Fibroblast of villous mesenchyme (primary cell): ENCODE measurements at regions not wholly inside any gene's neighbourhood (a gene's known extent, or its start where the extent isn't known, plus 50 kb on each side); places are given as distances from the start of the nearest gene placed in this dataset.
A peak's percentile ranks its signal among the peaks of the same experiment; 100 is the strongest.
"Not testable (repeated sequence)": the region's sequence is repeated elsewhere in the genome, so short reads cannot be mapped to it uniquely, and the experiment has no call there.

Experiments used
- DNase-seq: peaks from one replicate; pipeline ENCODE4 v3.0.0-alpha.2; 2010; ENCODE audit warnings: low read depth
- H3K4me3 ChIP-seq: 2 replicates; pipeline ENCODE4 v1.5.1; 2011; ENCODE audit warnings: low read depth, mild to moderate bottlenecking, low read length
- TF ChIP-seq, protein P1 (sequence below): IDR thresholded peaks from 2 replicates; pipeline ENCODE4 v1.5.1; 2012; ENCODE audit warnings: low read depth, mild to moderate bottlenecking, low read length; ENCODE audit not compliant: insufficient read depth

DNA sequence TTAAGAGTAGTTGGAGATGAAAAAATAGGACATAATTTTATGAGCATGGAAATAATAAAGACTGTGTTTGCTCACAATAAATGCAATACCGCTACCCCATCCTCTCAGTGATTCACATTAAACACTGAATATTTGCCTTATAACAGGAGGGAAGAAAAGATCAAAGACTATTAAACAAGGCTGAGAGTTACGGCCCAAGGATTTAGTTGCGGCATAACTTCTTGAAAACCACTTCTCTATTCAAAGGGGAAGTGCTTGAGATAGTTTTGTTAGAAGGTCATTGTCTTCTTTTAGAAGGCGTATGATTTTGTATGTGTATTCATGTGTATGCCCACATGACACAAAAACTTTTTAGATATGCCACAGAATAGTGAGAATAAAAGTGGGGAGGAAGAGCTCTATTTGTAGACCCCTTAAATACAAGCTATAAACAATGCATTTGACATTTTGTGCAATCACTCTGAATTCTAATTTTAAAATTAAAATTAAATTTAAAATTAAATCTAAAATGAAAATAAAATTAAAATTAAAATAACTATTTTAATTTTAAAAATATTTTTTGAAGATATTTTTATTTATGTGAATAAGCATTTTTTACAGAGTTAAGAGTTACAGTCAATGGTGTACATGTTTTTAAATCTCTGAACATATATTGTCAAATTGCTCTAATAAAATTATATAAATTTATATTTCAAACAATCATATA lies 986.6 kb upstream of the ADAMTS5 start:
- H3K4me3 ChIP-seq, result no peak overlapping the region
- TF ChIP-seq, protein P1, sequence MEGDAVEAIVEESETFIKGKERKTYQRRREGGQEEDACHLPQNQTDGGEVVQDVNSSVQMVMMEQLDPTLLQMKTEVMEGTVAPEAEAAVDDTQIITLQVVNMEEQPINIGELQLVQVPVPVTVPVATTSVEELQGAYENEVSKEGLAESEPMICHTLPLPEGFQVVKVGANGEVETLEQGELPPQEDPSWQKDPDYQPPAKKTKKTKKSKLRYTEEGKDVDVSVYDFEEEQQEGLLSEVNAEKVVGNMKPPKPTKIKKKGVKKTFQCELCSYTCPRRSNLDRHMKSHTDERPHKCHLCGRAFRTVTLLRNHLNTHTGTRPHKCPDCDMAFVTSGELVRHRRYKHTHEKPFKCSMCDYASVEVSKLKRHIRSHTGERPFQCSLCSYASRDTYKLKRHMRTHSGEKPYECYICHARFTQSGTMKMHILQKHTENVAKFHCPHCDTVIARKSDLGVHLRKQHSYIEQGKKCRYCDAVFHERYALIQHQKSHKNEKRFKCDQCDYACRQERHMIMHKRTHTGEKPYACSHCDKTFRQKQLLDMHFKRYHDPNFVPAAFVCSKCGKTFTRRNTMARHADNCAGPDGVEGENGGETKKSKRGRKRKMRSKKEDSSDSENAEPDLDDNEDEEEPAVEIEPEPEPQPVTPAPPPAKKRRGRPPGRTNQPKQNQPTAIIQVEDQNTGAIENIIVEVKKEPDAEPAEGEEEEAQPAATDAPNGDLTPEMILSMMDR, result no peak
- DNase-seq, result no peak

GRCh38 chr21:27949093-27949492 lies 982.2 kb upstream of the ADAMTS5 start:
- H3K4me3 ChIP-seq, result not testable (repeated sequence)

GRCh38 chr21:27930108-27930767 lies 963.4 kb upstream of the ADAMTS5 start:
- DNase-seq, result not testable (repeated sequence)

More at GRCh38 chr21:27949093-27949492, 982.2 kb upstream of the ADAMTS5 start:
- DNase-seq, result not testable (repeated sequence)

GRCh38 chr21:27929179-27929578 lies 962.3 kb upstream of the ADAMTS5 start:
- H3K4me3 ChIP-seq, result not testable (repeated sequence)
- peak; percentile 61 for DNase-seq

More at GRCh38 chr21:27930108-27930767, 963.4 kb upstream of the ADAMTS5 start:
- not testable (repeated sequence) for H3K4me3 ChIP-seq

DNA sequence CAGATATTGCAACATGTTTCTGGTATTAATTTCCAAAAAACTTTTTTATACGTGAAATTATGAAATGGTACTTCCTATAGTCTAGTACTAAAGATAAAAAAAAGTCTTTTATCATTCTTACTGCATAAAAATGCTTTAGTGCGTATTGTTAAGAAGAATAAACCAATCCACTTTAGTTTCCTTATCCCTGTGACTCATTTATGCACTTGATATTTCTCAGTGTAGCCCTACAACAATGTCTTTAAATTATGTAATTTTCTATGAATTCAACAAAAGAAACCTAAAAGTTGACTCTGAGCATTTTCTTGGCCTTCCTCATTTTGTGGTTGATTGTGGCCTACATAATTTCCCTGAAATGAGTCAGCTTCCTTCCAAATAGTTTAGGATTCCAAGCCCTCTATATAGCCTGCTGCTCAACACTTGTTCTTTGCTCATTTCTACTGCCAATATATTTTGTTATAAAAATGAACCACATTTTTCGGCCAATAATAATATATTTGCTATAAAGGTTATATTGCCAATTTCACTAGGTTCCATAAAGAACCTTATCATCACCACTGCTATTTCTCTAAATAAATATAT lies 961.7 kb upstream of the ADAMTS5 start:
- H3K4me3 ChIP-seq, result not testable (repeated sequence)
- DNase-seq, result peak; percentile 80

DNA sequence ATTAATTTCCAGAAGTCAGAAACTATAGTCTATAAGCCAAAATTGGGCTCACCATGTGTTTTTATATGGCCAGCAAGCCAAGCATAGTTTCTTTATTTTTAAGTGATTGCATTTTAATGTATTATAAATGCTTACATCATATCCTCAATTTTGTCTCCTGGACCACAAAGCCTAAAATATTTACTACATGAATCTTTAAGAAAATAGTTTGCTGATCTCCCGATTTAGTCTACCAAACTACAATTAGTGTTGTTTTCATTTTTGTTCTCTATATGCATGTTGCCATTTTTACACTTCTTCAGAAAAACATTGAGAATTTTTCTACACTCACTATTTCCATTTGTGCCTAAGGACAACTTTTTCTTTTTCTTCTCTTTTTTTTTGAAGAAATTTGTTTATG lies 954.5 kb upstream of the ADAMTS5 start:
- DNase-seq, H3K4me3 ChIP-seq: not testable (repeated sequence)

DNA sequence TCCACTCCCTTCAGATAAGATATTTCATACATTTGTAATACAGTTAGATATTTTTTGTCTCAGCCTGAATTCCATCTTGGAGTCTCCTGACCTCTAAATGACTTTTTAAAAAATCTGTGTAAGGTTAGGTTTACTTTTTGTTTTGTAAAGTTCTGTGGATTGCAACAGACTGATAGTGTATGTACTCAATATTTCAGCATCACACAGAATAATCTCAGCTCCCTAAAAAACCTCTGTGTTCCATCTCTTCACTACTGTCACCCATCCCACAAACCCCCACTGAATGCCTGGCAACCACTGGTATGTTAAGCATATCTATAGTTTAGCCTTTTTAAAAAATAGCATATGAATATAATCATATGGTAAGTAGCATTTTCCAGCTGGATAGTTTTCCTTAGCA lies 951.1 kb upstream of the ADAMTS5 start:
- not testable (repeated sequence) for H3K4me3 ChIP-seq
- peak; percentile 94 for DNase-seq

GRCh38 chr21:27916326-27916725 lies 949.4 kb upstream of the ADAMTS5 start:
- peak; percentile 53 for DNase-seq
- not testable (repeated sequence) for H3K4me3 ChIP-seq

DNA sequence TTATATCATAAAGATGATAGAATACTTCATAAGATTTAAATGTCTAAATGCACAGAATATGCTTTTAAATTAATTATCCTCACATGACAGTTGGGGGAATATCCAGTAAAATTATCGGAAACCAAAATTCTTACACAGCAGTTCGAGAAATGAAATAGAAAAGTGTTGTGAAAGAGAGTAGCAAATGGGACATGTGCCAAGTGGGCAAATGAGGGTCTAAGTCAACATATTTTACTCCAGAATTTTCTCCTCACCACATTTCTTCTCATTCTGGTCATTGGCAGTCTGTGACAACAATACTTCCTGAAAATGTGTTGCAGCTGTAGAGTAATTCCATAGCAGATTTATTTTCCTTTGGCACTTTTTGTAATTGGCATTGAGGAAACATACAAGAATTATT lies 945.2 kb upstream of the ADAMTS5 start:
- not testable (repeated sequence) for H3K4me3 ChIP-seq, DNase-seq

- H3K4me3 ChIP-seq, DNase-seq: not testable (repeated sequence)
Observed at GRCh38 chr21:27909487-27909886, 942.6 kb upstream of the ADAMTS5 start.

DNA sequence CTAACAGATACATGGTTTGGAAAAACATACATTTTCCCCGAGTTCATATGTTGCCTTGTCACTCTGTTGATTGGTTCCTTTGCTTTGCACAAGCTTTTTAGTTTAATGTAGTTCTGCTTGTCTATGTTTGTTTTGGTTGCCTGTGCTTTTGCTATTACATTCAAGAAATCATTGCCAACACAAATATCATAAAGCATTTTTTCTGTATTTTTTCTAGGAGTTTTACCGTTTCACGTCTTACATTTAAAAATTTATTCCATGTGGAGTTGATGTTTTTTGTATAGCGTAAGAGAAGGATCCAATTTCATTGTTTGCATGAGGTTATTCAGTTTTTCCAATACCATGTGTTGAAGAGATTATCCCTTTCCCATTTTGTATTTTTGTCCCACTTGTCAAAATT lies 941.9 kb upstream of the ADAMTS5 start:
- H3K4me3 ChIP-seq, DNase-seq: not testable (repeated sequence)

DNA sequence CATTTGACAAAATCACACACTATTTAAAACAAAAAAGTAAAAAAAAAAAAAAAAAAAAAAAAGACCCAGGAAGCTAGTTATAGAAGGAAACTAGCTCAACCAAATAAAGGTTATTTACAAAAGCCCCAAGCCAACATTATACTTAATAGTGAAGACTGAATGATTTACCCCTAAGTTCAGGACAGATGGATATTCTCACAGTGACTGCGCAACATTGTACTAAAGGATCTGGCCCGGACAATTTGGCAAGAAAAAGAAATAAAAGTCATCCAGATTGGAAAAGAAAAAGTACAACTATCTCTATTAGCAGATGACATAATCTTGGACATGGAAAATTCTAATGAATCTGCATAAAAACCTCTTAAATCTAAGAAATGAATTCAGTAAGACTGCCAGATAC lies 936.0 kb upstream of the ADAMTS5 start:
- not testable (repeated sequence) for H3K4me3 ChIP-seq
- DNase-seq, result peak; percentile 28

DNA sequence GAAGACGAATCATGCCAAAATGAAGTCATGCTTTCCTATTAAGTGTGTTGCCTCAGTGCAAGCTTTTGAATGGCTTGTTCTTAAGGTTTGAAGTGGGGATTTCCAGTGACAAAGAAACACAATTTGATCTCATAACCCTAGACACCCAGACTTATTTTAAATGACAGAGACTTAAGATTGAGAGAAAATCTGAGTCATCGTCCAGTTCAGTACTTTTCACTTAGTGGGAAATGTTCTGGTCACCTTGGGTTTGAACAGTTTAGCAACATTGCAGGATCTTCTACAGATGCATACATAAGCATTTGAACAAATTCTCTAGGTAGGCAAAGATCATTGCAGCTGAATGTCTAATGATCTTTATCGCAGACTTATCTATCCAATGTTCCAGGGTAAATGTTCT lies 926.7 kb upstream of the ADAMTS5 start:
- not testable (repeated sequence) for DNase-seq, H3K4me3 ChIP-seq

- not testable (repeated sequence) for H3K4me3 ChIP-seq, DNase-seq
Observed at GRCh38 chr21:27891495-27891894, 924.6 kb upstream of the ADAMTS5 start.

DNA sequence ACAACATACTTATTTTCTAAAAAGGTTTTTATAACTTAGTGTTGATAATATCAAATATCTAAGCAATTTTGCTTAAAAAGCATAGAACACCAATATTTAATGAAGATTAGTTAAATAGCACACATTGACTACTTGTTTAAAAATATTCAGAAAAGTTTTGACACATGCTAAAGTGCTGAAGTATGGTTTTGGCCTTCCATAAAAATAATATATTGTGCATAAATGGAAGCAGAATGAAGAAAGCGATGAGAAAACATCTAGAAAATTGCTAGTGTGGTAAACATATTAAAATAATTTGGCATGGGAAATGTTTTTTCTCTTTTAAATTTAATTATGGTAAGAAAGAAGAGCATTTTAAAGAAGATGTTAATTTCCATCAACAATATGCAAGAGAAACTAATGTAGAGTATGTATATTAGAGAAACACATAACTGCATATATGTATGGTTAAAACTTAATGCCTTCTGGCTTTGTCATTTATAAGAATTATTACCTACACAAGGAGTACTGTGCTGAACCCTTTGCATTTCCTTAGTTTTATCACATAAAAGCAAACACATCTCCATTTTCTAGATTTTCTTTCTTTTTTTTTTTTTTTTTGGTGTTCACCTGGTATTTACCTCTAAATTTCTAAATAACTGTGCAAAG lies 921.0 kb upstream of the ADAMTS5 start:
- not testable (repeated sequence) for H3K4me3 ChIP-seq, DNase-seq
